HEK293 (cell line): ENCODE measurements at regions not wholly inside any gene's neighbourhood (a gene's known extent, or its start where the extent isn't known, plus 50 kb on each side); places are given as distances from the start of the nearest gene placed in this dataset.

Source experiments
- CTCF ChIA-PET: fragments of 350-600 bp; formaldehyde crosslinking; extraction: SDS; loops from one replicate; lab custom pipeline; 2021; ENCODE audit warnings: antibody characterized with exemption; lab: Yijun Ruan, JAX
- POLR2A ChIA-PET: fragments of 300-600 bp; formaldehyde crosslinking; extraction: SDS; loops from one replicate; lab custom pipeline; 2020; ENCODE audit warnings: antibody characterized with exemption, inconsistent platforms; lab: Yijun Ruan, JAX
- H3K27ac ChIP-seq: fragments of 200-500 bp; sonication (Bioruptor generic); 2 replicates; pipeline ENCODE4 v1.5.1; 2014; ENCODE audit warnings: low read depth, low read length, control low read depth, inconsistent platforms; ENCODE audit errors: extremely low read depth
- H3K36me3 ChIP-seq, 2 experiments: fragments of 200-500 bp in 1 of 2; sonication (Bioruptor generic) in 1 of 2; 1 replicate in 1 of 2; 2 replicates in 1 of 2; pipeline ENCODE4 v1.5.1; 2014 to 2017; ENCODE audit warnings: inconsistent platforms in 2 of 2, low read length in 2 of 2; ENCODE audit not compliant: control insufficient read depth in 2 of 2, insufficient read depth in 1 of 2
- H3K4me1 ChIP-seq: fragments of 200-500 bp; sonication (Bioruptor generic); 2 replicates; pipeline ENCODE4 v1.5.1; 2014; ENCODE audit warnings: mild to moderate bottlenecking, low read length, inconsistent platforms; ENCODE audit not compliant: control insufficient read depth, insufficient read depth
- H3K4me3 ChIP-seq: 2 replicates; pipeline ENCODE4 v1.5.1; 2011; ENCODE audit warnings: low read depth, mild to moderate bottlenecking, control low read depth, low read length, moderate library complexity
- H3K9me3 ChIP-seq: fragments of 200-500 bp; sonication (Bioruptor generic); 2 replicates; pipeline ENCODE4 v1.5.1; 2014; ENCODE audit warnings: low read depth, low read length, inconsistent platforms; ENCODE audit not compliant: control insufficient read depth, insufficient read depth
- KLF7 ChIP-seq: fragments of 450-650 bp; formaldehyde crosslinking; IDR thresholded peaks from 2 replicates; pipeline ENCODE4 v1.5.1; 2016; ENCODE audit warnings: missing biosample characterization, missing genetic modification characterization, borderline replicate concordance
- MZF1 ChIP-seq: fragments of 450-650 bp; formaldehyde crosslinking; IDR thresholded peaks from 2 replicates; pipeline ENCODE4 v1.5.1; 2017; ENCODE audit warnings: missing biosample characterization, missing genetic modification characterization, borderline replicate concordance
- RBAK ChIP-seq: fragments of 450-650 bp; formaldehyde crosslinking; IDR thresholded peaks from 2 replicates; pipeline ENCODE4 v1.5.1; 2016; ENCODE audit warnings: missing biosample characterization, missing genetic modification characterization
- REPIN1 ChIP-seq: fragments of 450-650 bp; formaldehyde crosslinking; IDR thresholded peaks from 2 replicates; pipeline ENCODE4 v1.5.1; 2017; ENCODE audit warnings: missing biosample characterization, missing genetic modification characterization, low read depth
- TRIM28 ChIP-seq: IDR thresholded peaks from 2 replicates; pipeline ENCODE4 v1.6.1; 2011; ENCODE audit warnings: low read length, control low read depth, borderline replicate concordance
- ZNF140 ChIP-seq: fragments of 450-650 bp; formaldehyde crosslinking; IDR thresholded peaks from 2 replicates; pipeline ENCODE4 v1.5.1; 2016; ENCODE audit warnings: missing biosample characterization, missing genetic modification characterization
- ZNF157 ChIP-seq: fragments of 450-650 bp; formaldehyde crosslinking; IDR thresholded peaks from 2 replicates; pipeline ENCODE4 v1.5.1; 2016; ENCODE audit warnings: missing biosample characterization, missing genetic modification characterization
- ZNF169 ChIP-seq: fragments of 450-650 bp; formaldehyde crosslinking; IDR thresholded peaks from 2 replicates; pipeline ENCODE4 v1.5.1; 2016; ENCODE audit warnings: missing biosample characterization, missing genetic modification characterization
- ZNF174 ChIP-seq: fragments of 450-650 bp; formaldehyde crosslinking; IDR thresholded peaks from 2 replicates; pipeline ENCODE4 v1.5.0; 2017; ENCODE audit warnings: missing biosample characterization, mild to moderate bottlenecking, missing genetic modification characterization
- ZNF394 ChIP-seq: fragments of 450-650 bp; formaldehyde crosslinking; IDR thresholded peaks from 2 replicates; pipeline ENCODE4 v1.5.1; 2016; ENCODE audit warnings: missing biosample characterization, missing genetic modification characterization, mild to moderate bottlenecking, moderate library complexity, borderline replicate concordance
- ZNF558 ChIP-seq: fragments of 450-650 bp; formaldehyde crosslinking; IDR thresholded peaks from 2 replicates; pipeline ENCODE4 v1.5.1; 2016; ENCODE audit warnings: missing biosample characterization, missing genetic modification characterization
- ZNF791 ChIP-seq: fragments of 450-650 bp; formaldehyde crosslinking; IDR thresholded peaks from 2 replicates; pipeline ENCODE4 v1.5.1; 2016; ENCODE audit warnings: missing biosample characterization, missing genetic modification characterization
- ZSCAN30 ChIP-seq: fragments of 450-650 bp; IDR thresholded peaks from 2 replicates; pipeline ENCODE4 v1.5.1; 2018; ENCODE audit warnings: missing biosample characterization, mild to moderate bottlenecking, missing genetic modification characterization, moderate library complexity
- TF ChIP-seq, protein P1 (sequence below): fragments of 450-650 bp; formaldehyde crosslinking; IDR thresholded peaks from 2 replicates; pipeline ENCODE4 v1.5.0; 2017; ENCODE audit warnings: missing biosample characterization, missing genetic modification characterization, borderline replicate concordance
- TF ChIP-seq, protein P2 (sequence below): fragments of 450-650 bp; formaldehyde crosslinking; IDR thresholded peaks from 2 replicates; pipeline ENCODE4 v1.5.1; 2016; ENCODE audit warnings: missing biosample characterization, missing genetic modification characterization, borderline replicate concordance
- TF ChIP-seq, protein P3 (sequence below): fragments of 450-650 bp; formaldehyde crosslinking; conservative IDR thresholded peaks from 2 replicates; pipeline ENCODE4 v1.5.1; 2016; ENCODE audit warnings: low read depth, missing biosample characterization, missing genetic modification characterization

DNA sequence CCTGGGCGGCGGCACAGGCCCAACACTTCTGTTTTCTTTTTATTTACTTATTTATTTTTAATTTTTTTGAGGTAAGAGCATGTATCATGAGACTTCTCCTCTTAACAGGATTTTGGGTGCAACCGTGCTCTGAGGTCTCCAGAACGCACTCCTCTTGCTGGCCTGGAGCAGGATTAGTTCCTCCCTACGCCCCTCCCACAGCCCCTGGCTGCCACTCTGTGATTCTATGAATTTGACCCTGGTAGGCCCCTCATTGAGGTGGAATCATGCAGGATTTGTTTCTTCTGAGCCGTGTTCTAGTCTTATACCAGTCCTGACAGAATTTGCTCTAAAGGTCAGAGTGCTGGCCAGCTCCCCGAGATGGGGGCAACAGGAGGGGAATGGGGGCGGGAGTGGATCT, 106.5 kb upstream of the HS6ST1 start:
- Histone ChIP-seq H3K4me1 (no peaks in the 10 kb centered on the region), H3K9me3 (no peaks in the 10 kb centered on the region), H3K4me3 (no peak overlapping the region), H3K36me3 (no peaks in the 10 kb centered on the region), H3K27ac (no peak overlapping the region)
- POLR2A ChIA-PET = no interaction called here
- TF ChIP-seq, protein P1, sequence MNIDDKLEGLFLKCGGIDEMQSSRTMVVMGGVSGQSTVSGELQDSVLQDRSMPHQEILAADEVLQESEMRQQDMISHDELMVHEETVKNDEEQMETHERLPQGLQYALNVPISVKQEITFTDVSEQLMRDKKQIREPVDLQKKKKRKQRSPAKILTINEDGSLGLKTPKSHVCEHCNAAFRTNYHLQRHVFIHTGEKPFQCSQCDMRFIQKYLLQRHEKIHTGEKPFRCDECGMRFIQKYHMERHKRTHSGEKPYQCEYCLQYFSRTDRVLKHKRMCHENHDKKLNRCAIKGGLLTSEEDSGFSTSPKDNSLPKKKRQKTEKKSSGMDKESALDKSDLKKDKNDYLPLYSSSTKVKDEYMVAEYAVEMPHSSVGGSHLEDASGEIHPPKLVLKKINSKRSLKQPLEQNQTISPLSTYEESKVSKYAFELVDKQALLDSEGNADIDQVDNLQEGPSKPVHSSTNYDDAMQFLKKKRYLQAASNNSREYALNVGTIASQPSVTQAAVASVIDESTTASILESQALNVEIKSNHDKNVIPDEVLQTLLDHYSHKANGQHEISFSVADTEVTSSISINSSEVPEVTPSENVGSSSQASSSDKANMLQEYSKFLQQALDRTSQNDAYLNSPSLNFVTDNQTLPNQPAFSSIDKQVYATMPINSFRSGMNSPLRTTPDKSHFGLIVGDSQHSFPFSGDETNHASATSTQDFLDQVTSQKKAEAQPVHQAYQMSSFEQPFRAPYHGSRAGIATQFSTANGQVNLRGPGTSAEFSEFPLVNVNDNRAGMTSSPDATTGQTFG (tag by site-specific recombination) = no peak
- TF ChIP-seq TRIM28 (no peak), REPIN1 (tag by site-specific recombination) (no peak), ZNF791 (tag by site-specific recombination) (no peak), ZNF174 (tag by site-specific recombination) (no peak), ZSCAN30 (tag by site-specific recombination) (no peak), ZNF558 (tag by site-specific recombination) (no peak), ZNF394 (tag by site-specific recombination) (no peak), RBAK (no peak), MZF1 (tag by site-specific recombination) (no peak), KLF7 (tag by site-specific recombination) (no peak), ZNF140 (no peak), ZNF157 (no peak), ZNF169 (no peak)
- TF ChIP-seq, protein P2, sequence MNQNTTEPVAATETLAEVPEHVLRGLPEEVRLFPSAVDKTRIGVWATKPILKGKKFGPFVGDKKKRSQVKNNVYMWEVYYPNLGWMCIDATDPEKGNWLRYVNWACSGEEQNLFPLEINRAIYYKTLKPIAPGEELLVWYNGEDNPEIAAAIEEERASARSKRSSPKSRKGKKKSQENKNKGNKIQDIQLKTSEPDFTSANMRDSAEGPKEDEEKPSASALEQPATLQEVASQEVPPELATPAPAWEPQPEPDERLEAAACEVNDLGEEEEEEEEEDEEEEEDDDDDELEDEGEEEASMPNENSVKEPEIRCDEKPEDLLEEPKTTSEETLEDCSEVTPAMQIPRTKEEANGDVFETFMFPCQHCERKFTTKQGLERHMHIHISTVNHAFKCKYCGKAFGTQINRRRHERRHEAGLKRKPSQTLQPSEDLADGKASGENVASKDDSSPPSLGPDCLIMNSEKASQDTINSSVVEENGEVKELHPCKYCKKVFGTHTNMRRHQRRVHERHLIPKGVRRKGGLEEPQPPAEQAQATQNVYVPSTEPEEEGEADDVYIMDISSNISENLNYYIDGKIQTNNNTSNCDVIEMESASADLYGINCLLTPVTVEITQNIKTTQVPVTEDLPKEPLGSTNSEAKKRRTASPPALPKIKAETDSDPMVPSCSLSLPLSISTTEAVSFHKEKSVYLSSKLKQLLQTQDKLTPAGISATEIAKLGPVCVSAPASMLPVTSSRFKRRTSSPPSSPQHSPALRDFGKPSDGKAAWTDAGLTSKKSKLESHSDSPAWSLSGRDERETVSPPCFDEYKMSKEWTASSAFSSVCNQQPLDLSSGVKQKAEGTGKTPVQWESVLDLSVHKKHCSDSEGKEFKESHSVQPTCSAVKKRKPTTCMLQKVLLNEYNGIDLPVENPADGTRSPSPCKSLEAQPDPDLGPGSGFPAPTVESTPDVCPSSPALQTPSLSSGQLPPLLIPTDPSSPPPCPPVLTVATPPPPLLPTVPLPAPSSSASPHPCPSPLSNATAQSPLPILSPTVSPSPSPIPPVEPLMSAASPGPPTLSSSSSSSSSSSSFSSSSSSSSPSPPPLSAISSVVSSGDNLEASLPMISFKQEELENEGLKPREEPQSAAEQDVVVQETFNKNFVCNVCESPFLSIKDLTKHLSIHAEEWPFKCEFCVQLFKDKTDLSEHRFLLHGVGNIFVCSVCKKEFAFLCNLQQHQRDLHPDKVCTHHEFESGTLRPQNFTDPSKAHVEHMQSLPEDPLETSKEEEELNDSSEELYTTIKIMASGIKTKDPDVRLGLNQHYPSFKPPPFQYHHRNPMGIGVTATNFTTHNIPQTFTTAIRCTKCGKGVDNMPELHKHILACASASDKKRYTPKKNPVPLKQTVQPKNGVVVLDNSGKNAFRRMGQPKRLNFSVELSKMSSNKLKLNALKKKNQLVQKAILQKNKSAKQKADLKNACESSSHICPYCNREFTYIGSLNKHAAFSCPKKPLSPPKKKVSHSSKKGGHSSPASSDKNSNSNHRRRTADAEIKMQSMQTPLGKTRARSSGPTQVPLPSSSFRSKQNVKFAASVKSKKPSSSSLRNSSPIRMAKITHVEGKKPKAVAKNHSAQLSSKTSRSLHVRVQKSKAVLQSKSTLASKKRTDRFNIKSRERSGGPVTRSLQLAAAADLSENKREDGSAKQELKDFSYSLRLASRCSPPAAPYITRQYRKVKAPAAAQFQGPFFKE (tag by site-specific recombination) = no peak
- TF ChIP-seq, protein P3, sequence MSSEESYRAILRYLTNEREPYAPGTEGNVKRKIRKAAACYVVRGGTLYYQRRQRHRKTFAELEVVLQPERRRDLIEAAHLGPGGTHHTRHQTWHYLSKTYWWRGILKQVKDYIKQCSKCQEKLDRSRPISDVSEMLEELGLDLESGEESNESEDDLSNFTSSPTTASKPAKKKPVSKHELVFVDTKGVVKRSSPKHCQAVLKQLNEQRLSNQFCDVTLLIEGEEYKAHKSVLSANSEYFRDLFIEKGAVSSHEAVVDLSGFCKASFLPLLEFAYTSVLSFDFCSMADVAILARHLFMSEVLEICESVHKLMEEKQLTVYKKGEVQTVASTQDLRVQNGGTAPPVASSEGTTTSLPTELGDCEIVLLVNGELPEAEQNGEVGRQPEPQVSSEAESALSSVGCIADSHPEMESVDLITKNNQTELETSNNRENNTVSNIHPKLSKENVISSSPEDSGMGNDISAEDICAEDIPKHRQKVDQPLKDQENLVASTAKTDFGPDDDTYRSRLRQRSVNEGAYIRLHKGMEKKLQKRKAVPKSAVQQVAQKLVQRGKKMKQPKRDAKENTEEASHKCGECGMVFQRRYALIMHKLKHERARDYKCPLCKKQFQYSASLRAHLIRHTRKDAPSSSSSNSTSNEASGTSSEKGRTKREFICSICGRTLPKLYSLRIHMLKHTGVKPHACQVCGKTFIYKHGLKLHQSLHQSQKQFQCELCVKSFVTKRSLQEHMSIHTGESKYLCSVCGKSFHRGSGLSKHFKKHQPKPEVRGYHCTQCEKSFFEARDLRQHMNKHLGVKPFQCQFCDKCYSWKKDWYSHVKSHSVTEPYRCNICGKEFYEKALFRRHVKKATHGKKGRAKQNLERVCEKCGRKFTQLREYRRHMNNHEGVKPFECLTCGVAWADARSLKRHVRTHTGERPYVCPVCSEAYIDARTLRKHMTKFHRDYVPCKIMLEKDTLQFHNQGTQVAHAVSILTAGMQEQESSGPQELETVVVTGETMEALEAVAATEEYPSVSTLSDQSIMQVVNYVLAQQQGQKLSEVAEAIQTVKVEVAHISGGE (tag by site-specific recombination) = no peak
- CTCF ChIA-PET = no interaction called here
